Gastrocnemius medialis (tissue), 4 donors: ENCODE measurements at regions not wholly inside any gene's neighbourhood (a gene's known extent, or its start where the extent isn't known, plus 50 kb on each side); places are given as distances from the start of the nearest gene placed in this dataset.
"Not testable (repeated sequence)": the region's sequence is repeated elsewhere in the genome, so short reads cannot be mapped to it uniquely, and the experiment has no call there.

ENCODE experiments used
- POLR2A ChIP-seq, 2 donors: fragments of 450-650 bp; IDR thresholded peaks; one replicate each; pipeline ENCODE4 v1.6.1; 2017; ENCODE audit warnings: antibody characterized with exemption in 2 of 2, mild to moderate bottlenecking in 2 of 2, moderate library complexity in 2 of 2
- TF ChIP-seq, protein P1 (sequence below), 5 experiments: fragments of 450-650 bp in 3 of 5; fragments of 200-600 bp in 2 of 5; sonication (generic) in 2 of 5; IDR thresholded peaks in 4 of 5; conservative IDR thresholded peaks in 1 of 5; 1 replicate in 4 of 5; 2 replicates in 1 of 5; pipeline ENCODE4 v1.5.1; 2016 to 2019; ENCODE audit warnings: antibody characterized with exemption in 5 of 5, mild to moderate bottlenecking in 3 of 5, moderate library complexity in 3 of 5

DNA sequence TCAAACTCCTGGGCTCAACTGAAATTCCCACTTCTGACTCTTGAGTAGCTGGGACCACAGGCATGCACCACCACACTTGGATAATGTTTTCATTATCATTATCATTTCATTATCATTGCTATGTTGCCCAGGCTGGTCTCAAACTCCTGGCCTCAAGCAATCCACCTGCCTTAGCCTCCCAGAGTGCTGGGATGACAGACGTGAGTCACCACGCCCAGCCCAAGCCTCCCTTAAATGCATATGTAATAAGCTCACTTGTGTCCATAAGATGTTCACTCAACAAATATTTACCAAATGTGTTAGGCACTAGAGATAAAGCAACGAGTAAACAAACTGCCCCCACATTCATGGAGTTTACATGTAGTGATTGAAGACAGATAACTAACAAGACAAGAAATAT, 295.7 kb downstream of the GOLGA6L6 start:
- TF ChIP-seq, protein P1, sequence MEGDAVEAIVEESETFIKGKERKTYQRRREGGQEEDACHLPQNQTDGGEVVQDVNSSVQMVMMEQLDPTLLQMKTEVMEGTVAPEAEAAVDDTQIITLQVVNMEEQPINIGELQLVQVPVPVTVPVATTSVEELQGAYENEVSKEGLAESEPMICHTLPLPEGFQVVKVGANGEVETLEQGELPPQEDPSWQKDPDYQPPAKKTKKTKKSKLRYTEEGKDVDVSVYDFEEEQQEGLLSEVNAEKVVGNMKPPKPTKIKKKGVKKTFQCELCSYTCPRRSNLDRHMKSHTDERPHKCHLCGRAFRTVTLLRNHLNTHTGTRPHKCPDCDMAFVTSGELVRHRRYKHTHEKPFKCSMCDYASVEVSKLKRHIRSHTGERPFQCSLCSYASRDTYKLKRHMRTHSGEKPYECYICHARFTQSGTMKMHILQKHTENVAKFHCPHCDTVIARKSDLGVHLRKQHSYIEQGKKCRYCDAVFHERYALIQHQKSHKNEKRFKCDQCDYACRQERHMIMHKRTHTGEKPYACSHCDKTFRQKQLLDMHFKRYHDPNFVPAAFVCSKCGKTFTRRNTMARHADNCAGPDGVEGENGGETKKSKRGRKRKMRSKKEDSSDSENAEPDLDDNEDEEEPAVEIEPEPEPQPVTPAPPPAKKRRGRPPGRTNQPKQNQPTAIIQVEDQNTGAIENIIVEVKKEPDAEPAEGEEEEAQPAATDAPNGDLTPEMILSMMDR (IDR thresholded peaks at IDR 0.05 in 4 of 5, conservative IDR thresholded peaks at IDR 0.05 in 1 of 5), result not testable (repeated sequence)
- TF ChIP-seq POLR2A (IDR thresholded peaks at IDR 0.05), result not testable (repeated sequence)
